GM23338 (cell line): ENCODE measurements at regions not wholly inside any gene's neighbourhood (a gene's known extent, or its start where the extent isn't known, plus 50 kb on each side); places are given as distances from the start of the nearest gene placed in this dataset.

Source experiments
- CTCF ChIP-seq, 2 experiments: fragments of 200-600 bp in 1 of 2; sonication (generic) in 1 of 2; conservative IDR thresholded peaks; 2 replicates each; pipeline versions ENCODE4 v1.5.1 to v1.6.1; 2016 to 2017; ENCODE audit warnings: antibody characterized with exemption in 2 of 2, low read depth in 2 of 2, mild to moderate bottlenecking in 2 of 2, moderate library complexity in 1 of 2
- EZH2phosphoT487 ChIP-seq: fragments of 200-600 bp; sonication (generic); IDR thresholded peaks from one replicate; pipeline ENCODE4 v1.8.1; 2018; ENCODE audit warnings: antibody characterized with exemption; ENCODE audit not compliant: unreplicated experiment

- no peak for TF ChIP-seq CTCF (conservative IDR thresholded peaks at IDR 0.05; ENCODE audit: low read depth in 2 of 2)
- TF ChIP-seq EZH2phosphoT487 = no peak
These were observed 382.4 kb upstream of the XYLT1 start for GRCh38 chr16:17852977-17853702.
